Keratinocyte (primary cell): ENCODE measurements at regions not wholly inside any gene's neighbourhood (a gene's known extent, or its start where the extent isn't known, plus 50 kb on each side); places are given as distances from the start of the nearest gene placed in this dataset.

ENCODE experiments used
- DNase-seq: peaks from one replicate; pipeline ENCODE4 v3.0.0-alpha.2; 2011; ENCODE audit warnings: low read depth, missing footprints, low spot score
- FAIRE-seq: peaks from 2 replicates; lab custom pipeline; 2011; peaks lifted over from hg19 to GRCh38; lab: Jason Lieb, UNC
- H2AFZ ChIP-seq: 2 replicates; pipeline ENCODE4 v1.6.0; 2012; ENCODE audit warnings: low read length, control low read depth, inconsistent platforms; ENCODE audit not compliant: control insufficient read depth
- H3K27ac ChIP-seq: 2 replicates; pipeline ENCODE4 v1.5.1; 2011; ENCODE audit warnings: low read length; ENCODE audit not compliant: control insufficient read depth, insufficient read depth
- H3K27me3 ChIP-seq: 3 replicates; pipeline ENCODE4 v1.6.0; 2011; ENCODE audit warnings: low read length; ENCODE audit not compliant: control insufficient read depth, insufficient read depth; ENCODE audit errors: extremely low read depth
- H3K36me3 ChIP-seq, 2 experiments: 2 replicates in 1 of 2; 3 replicates in 1 of 2; pipeline ENCODE4 v1.5.1; 2011; ENCODE audit warnings: low read length in 2 of 2, mild to moderate bottlenecking in 1 of 2; ENCODE audit not compliant: control insufficient read depth in 2 of 2, insufficient read depth in 2 of 2; ENCODE audit errors: extremely low read depth in 1 of 2
- H3K4me1 ChIP-seq: 3 replicates; pipeline ENCODE4 v1.5.1; 2011; ENCODE audit warnings: low read length; ENCODE audit not compliant: control insufficient read depth, insufficient read depth; ENCODE audit errors: extremely low read depth
- H3K4me2 ChIP-seq: 3 replicates; pipeline ENCODE4 v1.6.0; 2011; ENCODE audit warnings: low read depth, low read length; ENCODE audit not compliant: control insufficient read depth, insufficient read depth; ENCODE audit errors: extremely low read depth
- H3K4me3 ChIP-seq, 3 experiments: fragments of 200-600 bp in 1 of 3; sonication (generic) in 1 of 3; 2 replicates in 2 of 3; 3 replicates in 1 of 3; pipeline ENCODE4 v1.5.1; 2011 to 2016; ENCODE audit warnings: low read length in 3 of 3, mild to moderate bottlenecking in 3 of 3, control low read depth in 2 of 3, inconsistent platforms in 1 of 3, low read depth in 1 of 3, mixed read lengths in 1 of 3, mixed run types in 1 of 3, moderate library complexity in 1 of 3; ENCODE audit not compliant: control insufficient read depth in 2 of 3, insufficient read depth in 2 of 3; ENCODE audit errors: extremely low read depth in 1 of 3
- H3K79me2 ChIP-seq: 2 replicates; pipeline ENCODE4 v1.6.0; 2012; ENCODE audit warnings: low read length; ENCODE audit not compliant: control insufficient read depth, insufficient read depth
- H3K9ac ChIP-seq: 3 replicates; pipeline ENCODE4 v1.6.0; 2011; ENCODE audit warnings: low read length; ENCODE audit not compliant: control insufficient read depth, insufficient read depth; ENCODE audit errors: extremely low read depth
- H3K9me1 ChIP-seq: 3 replicates; pipeline ENCODE4 v1.6.0; 2011; ENCODE audit warnings: low read length; ENCODE audit not compliant: control insufficient read depth, insufficient read depth; ENCODE audit errors: extremely low read depth
- H3K9me3 ChIP-seq: 2 replicates; pipeline ENCODE4 v1.5.1; 2012; ENCODE audit warnings: low read depth, low read length; ENCODE audit not compliant: control insufficient read depth
- H4K20me1 ChIP-seq: 3 replicates; pipeline ENCODE4 v1.6.0; 2011; ENCODE audit warnings: low read length; ENCODE audit not compliant: control insufficient read depth, insufficient read depth; ENCODE audit errors: extremely low read depth
- EZH2 ChIP-seq: IDR thresholded peaks from one replicate; pipeline ENCODE4 v1.6.1; 2012; ENCODE audit warnings: inconsistent platforms, mild to moderate bottlenecking, low read length, moderate library complexity
- dilution Hi-C: fragments of 300-500 bp; cut with MboI; formaldehyde crosslinking; loops from one replicate; pipeline ENCODE4 v1.7.0; 2020; ENCODE audit warnings: low sequenced_read_pairs; ENCODE audit not compliant: extremely low pct_ligation_motif_present
- TF ChIP-seq, protein P1 (sequence below), 3 experiments: IDR thresholded peaks in 1 of 3; conservative IDR thresholded peaks in 1 of 3; optimal IDR thresholded peaks in 1 of 3; 2 replicates in 2 of 3; 3 replicates in 1 of 3; pipeline versions ENCODE3 to v1.5.1; 2011; ENCODE audit warnings: low read length in 3 of 3, mild to moderate bottlenecking in 3 of 3, moderate library complexity in 2 of 3, control low read depth in 1 of 3, inconsistent platforms in 1 of 3; ENCODE audit not compliant: insufficient read depth in 2 of 3; ENCODE audit errors: extremely low read depth in 1 of 3

DNA sequence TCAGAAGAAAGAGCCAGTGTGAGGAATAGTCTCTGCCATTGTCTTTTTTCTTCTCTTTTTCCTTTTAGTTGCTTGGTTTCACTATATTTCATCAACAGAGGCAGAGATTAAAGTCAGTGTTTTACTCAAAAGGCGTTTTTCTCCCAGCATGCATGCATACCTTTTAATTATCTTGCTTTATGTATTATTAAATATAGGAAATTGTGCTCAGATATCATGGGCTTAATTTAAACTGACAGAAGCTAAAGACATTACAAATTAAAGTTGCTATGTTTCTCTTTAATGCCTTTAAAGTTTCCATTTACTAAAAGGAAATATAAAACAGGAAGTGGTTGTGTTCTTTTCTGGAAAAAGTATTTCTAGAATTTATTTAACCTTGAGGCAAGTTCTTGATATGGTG, 223.3 kb upstream of the ATP5MC3 start:
- Histone ChIP-seq H3K27ac (no peak overlapping the region), H3K9ac (no peak overlapping the region), H3K27me3 (no peaks in the 10 kb centered on the region), H3K79me2 (no peaks in the 10 kb centered on the region), H4K20me1 (no peaks in the 10 kb centered on the region), H3K9me1 (no peaks in the 10 kb centered on the region), H3K4me3 (no peak overlapping the region), H2AFZ (no peak overlapping the region), H3K9me3 (no peaks in the 10 kb centered on the region), H3K36me3 (no peaks in the 10 kb centered on the region), H3K4me1 (no peaks in the 10 kb centered on the region), H3K4me2 (no peak overlapping the region)
- DNase-seq (no peak), FAIRE-seq (no peak)
- TF ChIP-seq, protein P1, sequence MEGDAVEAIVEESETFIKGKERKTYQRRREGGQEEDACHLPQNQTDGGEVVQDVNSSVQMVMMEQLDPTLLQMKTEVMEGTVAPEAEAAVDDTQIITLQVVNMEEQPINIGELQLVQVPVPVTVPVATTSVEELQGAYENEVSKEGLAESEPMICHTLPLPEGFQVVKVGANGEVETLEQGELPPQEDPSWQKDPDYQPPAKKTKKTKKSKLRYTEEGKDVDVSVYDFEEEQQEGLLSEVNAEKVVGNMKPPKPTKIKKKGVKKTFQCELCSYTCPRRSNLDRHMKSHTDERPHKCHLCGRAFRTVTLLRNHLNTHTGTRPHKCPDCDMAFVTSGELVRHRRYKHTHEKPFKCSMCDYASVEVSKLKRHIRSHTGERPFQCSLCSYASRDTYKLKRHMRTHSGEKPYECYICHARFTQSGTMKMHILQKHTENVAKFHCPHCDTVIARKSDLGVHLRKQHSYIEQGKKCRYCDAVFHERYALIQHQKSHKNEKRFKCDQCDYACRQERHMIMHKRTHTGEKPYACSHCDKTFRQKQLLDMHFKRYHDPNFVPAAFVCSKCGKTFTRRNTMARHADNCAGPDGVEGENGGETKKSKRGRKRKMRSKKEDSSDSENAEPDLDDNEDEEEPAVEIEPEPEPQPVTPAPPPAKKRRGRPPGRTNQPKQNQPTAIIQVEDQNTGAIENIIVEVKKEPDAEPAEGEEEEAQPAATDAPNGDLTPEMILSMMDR (optimal IDR thresholded peaks at IDR 0.05 in 1 of 3, IDR thresholded peaks at IDR 0.05 in 1 of 3, conservative IDR thresholded peaks at IDR 0.05 in 1 of 3; ENCODE audit: extremely low read depth in 1 of 3, insufficient read depth in 2 of 3, low read length in 3 of 3): no peak
- no peak for TF ChIP-seq EZH2
- dilution Hi-C loops: no loop called here

DNA sequence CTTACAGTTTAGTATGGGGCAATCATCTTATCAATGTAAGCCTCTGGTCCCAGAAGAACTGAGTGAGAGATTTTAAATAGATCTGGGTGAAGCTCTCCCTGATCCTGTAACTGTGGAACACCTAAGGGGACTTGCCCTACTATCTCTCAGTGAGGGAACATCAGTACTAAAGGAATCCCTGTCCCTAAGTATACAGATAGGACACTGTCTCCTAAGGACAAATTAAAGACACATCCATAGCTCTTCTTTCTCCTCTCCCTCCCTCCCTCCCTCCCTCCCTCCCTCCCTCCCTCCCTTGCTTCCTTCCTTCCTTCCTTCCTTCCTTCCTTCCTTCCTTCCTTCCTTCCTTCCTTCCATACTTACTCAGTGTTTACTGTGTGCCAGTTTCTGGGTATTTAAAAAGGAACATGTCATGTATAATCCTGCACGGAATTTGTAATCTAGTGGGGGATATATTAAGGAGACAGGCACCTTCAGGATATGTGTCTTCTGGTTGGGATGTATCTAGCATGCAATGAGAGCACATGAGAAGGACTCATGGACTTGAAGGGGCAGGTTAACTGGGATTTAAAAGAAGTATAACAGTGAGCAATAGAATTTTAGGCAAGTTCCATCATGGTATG, 222.2 kb upstream of the ATP5MC3 start:
- Histone ChIP-seq H3K27me3 (no peaks in the 10 kb centered on the region), H3K9ac (no peak overlapping the region), H2AFZ (no peak overlapping the region), H3K79me2 (no peaks in the 10 kb centered on the region), H3K27ac (no peak overlapping the region), H4K20me1 (no peaks in the 10 kb centered on the region), H3K4me3 (no peak overlapping the region), H3K9me1 (no peaks in the 10 kb centered on the region), H3K4me1 (no peaks in the 10 kb centered on the region), H3K9me3 (no peaks in the 10 kb centered on the region), H3K36me3 (no peaks in the 10 kb centered on the region), H3K4me2 (no peak overlapping the region)
- no peak for TF ChIP-seq EZH2
- TF ChIP-seq, protein P1 (optimal IDR thresholded peaks at IDR 0.05 in 1 of 3, IDR thresholded peaks at IDR 0.05 in 1 of 3, conservative IDR thresholded peaks at IDR 0.05 in 1 of 3; ENCODE audit: extremely low read depth in 1 of 3, insufficient read depth in 2 of 3, low read length in 3 of 3): no peak
- no peak for DNase-seq
- no peak for FAIRE-seq
- dilution Hi-C loops: no loop called here
